Fibroblast of gingiva (primary cell): ENCODE measurements at regions not wholly inside any gene's neighbourhood (a gene's known extent, or its start where the extent isn't known, plus 50 kb on each side); places are given as distances from the start of the nearest gene placed in this dataset.

Source experiments
- DNase-seq: peaks from one replicate; pipeline ENCODE4 v3.0.0-alpha.2; 2011; ENCODE audit warnings: low read depth

GRCh38 chr16:72271699-72272240, 99.8 kb upstream of the PMFBP1 start:
- DNase-seq: no peak

DNA sequence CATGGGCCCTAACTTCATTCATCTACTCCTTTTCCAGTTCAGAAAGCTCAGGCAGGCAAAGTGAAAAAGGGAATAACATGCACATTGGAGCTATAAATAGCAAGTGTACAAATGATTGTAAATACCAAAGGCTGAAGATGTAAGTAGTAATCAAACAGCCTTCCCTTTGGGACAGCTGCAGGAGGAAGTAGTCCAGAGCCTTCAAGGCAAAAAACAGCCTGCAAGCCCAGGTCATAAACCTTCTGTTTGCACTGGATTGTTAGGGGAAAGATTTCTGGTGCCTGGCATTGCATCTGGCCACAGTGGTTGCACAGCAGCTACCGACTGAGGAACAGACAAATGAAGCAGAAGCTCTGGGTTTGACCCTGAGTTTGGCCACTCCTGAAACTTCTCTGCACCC, 98.6 kb upstream of the PMFBP1 start:
- DNase-seq: no peak

DNA sequence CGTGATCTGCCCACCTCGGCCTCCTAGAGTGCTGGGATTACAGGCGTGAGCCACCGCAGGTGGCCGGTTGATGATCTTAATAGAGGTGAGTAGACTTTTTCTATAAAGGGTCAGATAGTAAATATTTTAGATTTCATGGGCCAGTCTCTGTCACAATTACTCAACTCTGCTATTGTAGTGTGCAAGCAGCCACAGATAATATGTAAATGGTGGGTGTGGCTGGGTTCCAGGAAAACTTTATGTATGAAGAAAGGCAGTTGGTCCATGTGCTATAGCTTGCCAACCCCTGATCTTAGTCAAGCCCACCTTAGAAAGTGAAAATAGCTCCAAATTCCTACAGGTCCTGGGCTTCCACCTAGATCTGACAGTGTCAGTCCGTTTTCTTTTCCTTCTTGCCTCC, 94.9 kb upstream of the PMFBP1 start:
- DNase-seq: no peak

GRCh38 chr16:72264771-72265170, 92.8 kb upstream of the PMFBP1 start:
- DNase-seq: no peak

- DNase-seq: no peak
Observed at GRCh38 chr16:72262711-72263110, 90.8 kb upstream of the PMFBP1 start.

- DNase-seq: no peak
Observed at GRCh38 chr16:72261127-72261526, 89.2 kb upstream of the PMFBP1 start.

- DNase-seq: peak; percentile 82
Observed at GRCh38 chr16:72256398-72257066, 84.6 kb upstream of the PMFBP1 start.

DNA sequence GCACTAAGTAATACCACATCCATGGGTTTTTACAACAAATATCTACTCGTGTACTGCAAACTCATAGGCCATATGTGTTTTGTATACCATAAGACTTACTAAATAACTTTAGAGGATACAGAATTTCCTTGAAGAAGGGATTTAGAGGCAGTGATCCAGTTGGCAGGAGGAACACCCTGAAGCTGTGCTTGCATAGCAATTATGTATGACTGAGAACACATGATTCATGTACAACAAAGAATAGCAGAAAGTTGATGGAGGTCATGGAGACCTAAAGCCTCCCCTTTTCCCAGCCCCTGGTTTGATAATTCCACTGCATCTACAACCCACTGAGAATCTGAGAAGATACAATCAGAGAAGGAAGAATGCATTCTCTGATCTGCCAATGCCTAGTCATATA, 83.8 kb upstream of the PMFBP1 start:
- DNase-seq: peak; percentile 35

- DNase-seq: peak; percentile 79
Observed at GRCh38 chr16:72247821-72248253, 75.9 kb upstream of the PMFBP1 start.

DNA sequence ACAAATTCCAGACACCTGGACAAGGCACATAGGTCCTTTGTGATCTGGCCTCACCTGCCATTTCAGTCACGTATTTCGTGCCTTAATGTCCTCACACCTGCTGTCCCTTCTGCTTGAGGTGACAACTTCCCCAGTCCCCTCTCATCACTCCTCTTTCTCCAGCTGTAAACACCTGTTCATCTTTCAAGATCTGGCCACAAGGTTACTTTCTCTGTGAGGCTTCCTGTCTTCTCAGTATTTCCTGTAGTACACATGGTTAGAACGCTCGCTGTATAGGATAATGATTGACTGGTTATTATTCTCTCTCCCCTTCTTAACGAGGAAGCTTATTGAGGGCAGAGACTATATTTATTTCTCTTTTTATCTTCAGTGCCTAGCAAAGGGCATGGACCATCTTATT, 74.5 kb upstream of the PMFBP1 start:
- no peak for DNase-seq

DNA sequence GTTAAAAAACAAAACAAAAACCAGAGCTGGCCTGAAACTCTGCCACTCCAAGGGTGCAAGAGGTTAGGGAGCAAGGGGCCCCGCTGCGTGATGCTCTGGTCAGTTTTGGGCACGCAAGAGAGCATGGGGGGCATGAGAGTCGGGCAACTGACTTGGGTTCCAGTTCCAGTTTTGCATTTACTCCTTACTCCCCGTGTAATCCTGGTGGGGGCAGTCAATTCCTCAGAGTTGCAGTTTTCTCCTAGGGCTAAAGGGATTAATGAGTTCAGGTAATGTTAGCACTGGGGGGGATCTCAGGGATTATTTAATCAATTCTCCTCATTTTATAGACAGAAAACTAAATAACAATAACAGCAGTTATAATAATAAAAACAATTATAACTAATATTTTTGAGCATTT, 72.9 kb upstream of the PMFBP1 start:
- no peak for DNase-seq

GRCh38 chr16:72243621-72244020, 71.7 kb upstream of the PMFBP1 start:
- DNase-seq: no peak

DNA sequence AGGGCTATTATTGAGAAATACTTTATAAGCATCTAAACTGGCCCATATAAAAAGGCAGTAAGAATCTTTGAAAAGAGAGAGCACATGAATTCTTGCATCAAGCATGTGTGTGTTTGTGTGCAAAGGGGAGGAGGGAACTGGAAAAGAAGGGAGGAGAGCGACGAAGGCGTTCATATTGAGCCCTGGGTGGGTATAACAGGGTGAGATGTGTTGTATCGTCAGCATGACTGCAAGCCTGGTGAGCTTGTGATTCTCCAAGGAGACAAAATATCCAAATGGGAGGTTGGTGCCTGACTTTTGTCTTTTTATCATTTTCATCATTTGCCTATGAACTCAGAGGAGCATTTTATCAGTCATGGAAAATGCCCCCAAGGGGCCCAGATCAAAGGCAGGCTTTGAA, 70.8 kb upstream of the PMFBP1 start:
- no peak for DNase-seq

GRCh38 chr16:72241930-72242329, 70.0 kb upstream of the PMFBP1 start:
- DNase-seq: peak; percentile 42

- DNase-seq: no peak
Observed at GRCh38 chr16:72241008-72241407, 69.1 kb upstream of the PMFBP1 start.

GRCh38 chr16:72240466-72240865, 68.5 kb upstream of the PMFBP1 start:
- no peak for DNase-seq

DNA sequence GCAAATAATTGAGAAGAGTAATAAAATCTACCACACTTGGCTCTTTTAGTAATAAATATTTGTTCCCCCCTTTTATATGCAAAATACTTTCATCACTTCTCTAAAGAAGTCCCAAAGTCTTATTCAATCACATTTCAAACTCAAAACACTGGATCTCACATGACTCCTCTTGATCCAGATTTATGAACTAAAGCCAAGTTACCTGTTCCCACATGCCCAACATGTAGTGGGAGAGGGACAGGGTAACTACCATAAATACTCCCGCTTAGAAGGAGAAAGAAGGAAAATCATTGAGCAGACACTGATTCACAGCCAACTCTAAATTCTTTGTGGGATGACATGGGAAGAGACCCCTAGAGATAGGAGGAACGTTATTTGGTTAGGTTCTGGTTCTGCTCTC, 64.9 kb upstream of the PMFBP1 start:
- DNase-seq: no peak

DNA sequence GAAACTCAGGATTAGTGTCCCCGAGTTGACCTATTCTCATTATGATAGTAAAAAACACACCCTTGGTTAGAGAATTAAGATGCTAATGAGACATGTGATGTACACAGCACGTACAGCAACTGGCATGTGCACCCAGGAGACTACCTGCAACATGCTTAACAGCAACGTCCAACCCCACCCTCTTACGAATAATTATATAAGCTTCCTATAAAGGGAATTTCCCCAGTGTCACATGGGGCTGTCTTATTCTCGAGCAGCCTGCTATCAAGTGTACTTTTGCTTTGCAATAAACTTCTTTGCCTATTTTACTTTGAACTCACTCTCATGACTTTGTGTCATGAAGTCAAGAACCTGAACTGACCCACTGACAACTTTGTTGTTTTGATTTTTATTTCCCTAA, 62.4 kb upstream of the PMFBP1 start:
- no peak for DNase-seq

GRCh38 chr16:72228014-72228413, 56.1 kb upstream of the PMFBP1 start:
- DNase-seq: no peak

GRCh38 chr16:72226136-72226535, 54.2 kb upstream of the PMFBP1 start:
- DNase-seq: no peak

DNA sequence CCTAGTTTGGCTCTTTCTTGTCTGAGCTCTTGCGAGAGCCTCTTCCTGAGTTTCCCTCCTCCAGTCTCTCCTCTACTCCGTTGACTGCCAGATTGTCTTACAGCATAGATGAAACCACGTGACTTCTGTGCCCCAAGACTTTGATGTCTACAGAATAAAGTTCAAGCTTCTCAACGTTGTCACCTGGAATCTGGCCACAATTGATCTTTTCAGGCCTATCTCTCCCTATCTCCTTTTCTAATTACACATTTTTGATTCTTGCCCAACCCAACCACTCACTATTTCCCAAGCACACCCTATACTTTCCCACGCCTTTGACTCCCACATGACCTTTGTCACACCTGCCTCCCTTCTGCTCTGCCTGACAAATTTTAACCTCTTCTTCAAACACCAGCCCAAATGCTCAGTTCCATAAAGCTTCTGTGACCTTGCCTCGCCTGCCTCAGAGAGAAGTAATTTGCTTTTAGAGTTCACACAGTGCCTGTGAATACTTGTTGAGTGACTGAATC, 52.4 kb upstream of the PMFBP1 start:
- no peak for DNase-seq

DNA sequence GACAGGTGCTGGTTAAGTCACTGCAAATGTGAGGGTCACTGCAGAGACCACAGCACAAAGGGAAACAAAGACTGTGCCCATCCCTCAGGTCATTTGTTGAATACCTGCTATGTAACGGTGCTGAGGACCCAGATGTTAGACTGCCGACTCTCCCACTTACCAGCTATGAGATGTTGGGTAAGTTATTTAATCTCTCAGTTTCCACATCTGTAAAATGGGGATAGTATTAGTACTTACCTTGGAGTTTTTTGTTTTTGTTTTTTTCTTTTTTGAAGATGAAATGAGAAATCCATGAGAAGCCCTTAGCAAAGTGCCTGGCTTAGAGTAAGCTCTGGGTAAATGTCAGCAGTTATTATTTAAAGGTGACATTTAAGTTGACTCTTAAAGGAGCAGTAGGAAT, 50.5 kb upstream of the PMFBP1 start:
- DNase-seq: no peak
